ENCODE measurements at regions not wholly inside any gene's neighbourhood (a gene's known extent, or its start where the extent isn't known, plus 50 kb on each side); places are given as distances from the start of the nearest gene placed in this dataset.

GRCh38 chrX:28324321-28324721, 262.9 kb upstream of the IL1RAPL1 start:
- 60% methylated on average over 1 of the region's 5 CpGs for WGBS (ENCODE audit: insufficient coverage)

GRCh38 chrX:28321286-28321685, 266.0 kb upstream of the IL1RAPL1 start:
- Mint-ChIP-seq H3K9me3 (ENCODE audit: insufficient read depth) (peaks cover 4% of the 10 kb centered on the region), H3K4me3 (no peak overlapping the region), H3K27ac (no peak overlapping the region), H3K27me3 (no peaks in the 10 kb centered on the region), H3K4me1 (no peaks in the 10 kb centered on the region)
- Histone ChIP-seq H3K9me3 (ENCODE audit: control extremely low read depth in 1 of 3, control insufficient read depth in 2 of 3, insufficient read depth in 1 of 3, low read length in 2 of 3) (peaks cover 0 to under 1% (median 0%) of the 10 kb centered on the region in 3 donors), H3K4me1 (ENCODE audit: control insufficient read depth in 2 of 2, insufficient read depth in 2 of 2, low read length in 2 of 2) (no peaks in the 10 kb centered on the region), H3K4me2 (replicated peaks; ENCODE audit: low read depth, low read length, poor library complexity, severe bottlenecking) (no peak overlapping the region), H3K27ac (ENCODE audit: low read length in 2 of 2) (no peak overlapping the region), H3K9ac (ENCODE audit: low read length) (no peak overlapping the region), H3K79me2 (ENCODE audit: control insufficient read depth, insufficient read depth, low read length) (no peaks in the 10 kb centered on the region), H3K36me3 (replicated peaks in 1 of 2; ENCODE audit: control extremely low read depth in 1 of 2, control insufficient read depth in 1 of 2, extremely low read depth in 1 of 2, insufficient read depth in 2 of 2, low read length in 1 of 2) (no peaks in the 10 kb centered on the region), H4K20me1 (ENCODE audit: control insufficient read depth, insufficient read depth, low read length, poor library complexity, severe bottlenecking) (no peaks in the 10 kb centered on the region), H2AFZ (ENCODE audit: insufficient read depth, low read depth, low read length, poor library complexity, severe bottlenecking) (no peak overlapping the region), H3K4me3 (ENCODE audit: control extremely low read depth in 1 of 5, extremely low read depth in 1 of 5, insufficient read depth in 1 of 5, low read depth in 2 of 5, low read length in 4 of 5) (no peak overlapping the region), H3K27me3 (replicated peaks in 1 of 4; ENCODE audit: control extremely low read depth in 1 of 4, control insufficient read depth in 3 of 4, insufficient read depth in 4 of 4, low read length in 3 of 4) (no peaks in the 10 kb centered on the region)
- intact Hi-C loops (cut with micrococcal nuclease), result no loop called here
- TF ChIP-seq EZH2 (IDR thresholded peaks at IDR 0.05; ENCODE audit: borderline replicate concordance, insufficient read depth, low read depth, low read length, poor library complexity, severe bottlenecking), result no peak
- TF ChIP-seq, protein P1, sequence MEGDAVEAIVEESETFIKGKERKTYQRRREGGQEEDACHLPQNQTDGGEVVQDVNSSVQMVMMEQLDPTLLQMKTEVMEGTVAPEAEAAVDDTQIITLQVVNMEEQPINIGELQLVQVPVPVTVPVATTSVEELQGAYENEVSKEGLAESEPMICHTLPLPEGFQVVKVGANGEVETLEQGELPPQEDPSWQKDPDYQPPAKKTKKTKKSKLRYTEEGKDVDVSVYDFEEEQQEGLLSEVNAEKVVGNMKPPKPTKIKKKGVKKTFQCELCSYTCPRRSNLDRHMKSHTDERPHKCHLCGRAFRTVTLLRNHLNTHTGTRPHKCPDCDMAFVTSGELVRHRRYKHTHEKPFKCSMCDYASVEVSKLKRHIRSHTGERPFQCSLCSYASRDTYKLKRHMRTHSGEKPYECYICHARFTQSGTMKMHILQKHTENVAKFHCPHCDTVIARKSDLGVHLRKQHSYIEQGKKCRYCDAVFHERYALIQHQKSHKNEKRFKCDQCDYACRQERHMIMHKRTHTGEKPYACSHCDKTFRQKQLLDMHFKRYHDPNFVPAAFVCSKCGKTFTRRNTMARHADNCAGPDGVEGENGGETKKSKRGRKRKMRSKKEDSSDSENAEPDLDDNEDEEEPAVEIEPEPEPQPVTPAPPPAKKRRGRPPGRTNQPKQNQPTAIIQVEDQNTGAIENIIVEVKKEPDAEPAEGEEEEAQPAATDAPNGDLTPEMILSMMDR (IDR thresholded peaks at IDR 0.05), result no peak
- no CpG with 5 or more reads among the region's 2 CpGs for WGBS (ENCODE audit: insufficient coverage)
- CTCF ChIA-PET, result no interaction called here
- POLR2A ChIA-PET, result no interaction called here
- DNase-seq (no peak), ATAC-seq (ENCODE audit: low read depth) (no peak)

More at GRCh38 chrX:28324321-28324721, 262.9 kb upstream of the IL1RAPL1 start:
- H3K36me3 ChIP-seq (replicated peaks in 1 of 2; ENCODE audit: control extremely low read depth in 1 of 2, control insufficient read depth in 1 of 2, extremely low read depth in 1 of 2, insufficient read depth in 2 of 2, low read length in 1 of 2), result no peaks in the 10 kb centered on the region
- H3K27ac Mint-ChIP-seq, result no peak overlapping the region
- H3K9ac ChIP-seq (ENCODE audit: low read length), result no peak overlapping the region
- H3K4me3 Mint-ChIP-seq, result no peak overlapping the region
- TF ChIP-seq, protein P1 (IDR thresholded peaks at IDR 0.05), result no peak
- no peak for TF ChIP-seq EZH2 (IDR thresholded peaks at IDR 0.05; ENCODE audit: borderline replicate concordance, insufficient read depth, low read depth, low read length, poor library complexity, severe bottlenecking)
- H2AFZ ChIP-seq (ENCODE audit: insufficient read depth, low read depth, low read length, poor library complexity, severe bottlenecking), result no peak overlapping the region
- H4K20me1 ChIP-seq (ENCODE audit: control insufficient read depth, insufficient read depth, low read length, poor library complexity, severe bottlenecking), result no peaks in the 10 kb centered on the region
- no peaks in the 10 kb centered on the region for H3K27me3 ChIP-seq (replicated peaks in 1 of 4; ENCODE audit: control extremely low read depth in 1 of 4, control insufficient read depth in 3 of 4, insufficient read depth in 4 of 4, low read length in 3 of 4)
- CTCF ChIA-PET, result no interaction called here
- H3K27me3 Mint-ChIP-seq, result no peaks in the 10 kb centered on the region
- H3K4me1 Mint-ChIP-seq, result no peaks in the 10 kb centered on the region
- no peak overlapping the region for H3K4me3 ChIP-seq (ENCODE audit: control extremely low read depth in 1 of 5, extremely low read depth in 1 of 5, insufficient read depth in 1 of 5, low read depth in 2 of 5, low read length in 4 of 5)
- no peaks in the 10 kb centered on the region for H3K4me1 ChIP-seq (ENCODE audit: control insufficient read depth in 2 of 2, insufficient read depth in 2 of 2, low read length in 2 of 2)
- H3K9me3 Mint-ChIP-seq (ENCODE audit: insufficient read depth), result peaks cover 3% of the 10 kb centered on the region
- no peaks in the 10 kb centered on the region for H3K79me2 ChIP-seq (ENCODE audit: control insufficient read depth, insufficient read depth, low read length)
- H3K9me3 ChIP-seq (ENCODE audit: control extremely low read depth in 1 of 3, control insufficient read depth in 2 of 3, insufficient read depth in 1 of 3, low read length in 2 of 3), result no peaks in the 10 kb centered on the region
- no peak for DNase-seq
- no peak overlapping the region for H3K27ac ChIP-seq (ENCODE audit: low read length in 2 of 2)
- POLR2A ChIA-PET, result no interaction called here
- no peak overlapping the region for H3K4me2 ChIP-seq (replicated peaks; ENCODE audit: low read depth, low read length, poor library complexity, severe bottlenecking)
- no peak for ATAC-seq (ENCODE audit: low read depth)
- intact Hi-C loops (cut with micrococcal nuclease), result no loop called here
